ENCODE measurements at regions not wholly inside any gene's neighbourhood (a gene's known extent, or its start where the extent isn't known, plus 50 kb on each side); places are given as distances from the start of the nearest gene placed in this dataset.

- TF ChIP-seq CTCF (IDR thresholded peaks at IDR 0.05; ENCODE audit: extremely low read depth, missing control alignments): no peak
- DNase-seq (ENCODE audit: low spot score): no peak
Measured at GRCh38 chr2:602571-603359, 74.4 kb downstream of the TMEM18 start.

GRCh38 chr2:601806-602455 lies 75.3 kb downstream of the TMEM18 start:
- TF ChIP-seq CTCF (IDR thresholded peaks at IDR 0.05; ENCODE audit: extremely low read depth, missing control alignments): no peak
- DNase-seq (ENCODE audit: low spot score): no peak

- no peak for DNase-seq (ENCODE audit: low spot score)
- TF ChIP-seq CTCF (IDR thresholded peaks at IDR 0.05; ENCODE audit: extremely low read depth, missing control alignments): no peak
Measured at GRCh38 chr2:601387-601698, 75.9 kb downstream of the TMEM18 start.

- no peak for TF ChIP-seq CTCF (IDR thresholded peaks at IDR 0.05; ENCODE audit: extremely low read depth, missing control alignments)
Measured at GRCh38 chr2:600542-601386, 76.4 kb downstream of the TMEM18 start.

GRCh38 chr2:599601-600000 lies 77.6 kb downstream of the TMEM18 start:
- no peak for TF ChIP-seq CTCF (IDR thresholded peaks at IDR 0.05; ENCODE audit: extremely low read depth, missing control alignments)
- DNase-seq (ENCODE audit: low spot score): no peak

More at GRCh38 chr2:600542-601386, 76.4 kb downstream of the TMEM18 start:
- no peak for DNase-seq (ENCODE audit: low spot score)

GRCh38 chr2:598058-598802 lies 79.0 kb downstream of the TMEM18 start:
- no peak for TF ChIP-seq CTCF (IDR thresholded peaks at IDR 0.05; ENCODE audit: extremely low read depth, missing control alignments)
- no peak for DNase-seq (ENCODE audit: low spot score)

Data from GM20000 (cell line).